ENCODE measurements at regions not wholly inside any gene's neighbourhood (a gene's known extent, or its start where the extent isn't known, plus 50 kb on each side); places are given as distances from the start of the nearest gene placed in this dataset.
"Not testable (repeated sequence)": the region's sequence is repeated elsewhere in the genome, so short reads cannot be mapped to it uniquely, and the experiment has no call there.

GRCh38 chr4:137363496-137363895, 168.8 kb downstream of the PCDH18 start:
- H3K27ac Mint-ChIP-seq: no peak overlapping the region

GRCh38 chr4:137361756-137362470, 170.4 kb downstream of the PCDH18 start:
- no peak overlapping the region for H3K4me3 Mint-ChIP-seq
- H3K36me3 Mint-ChIP-seq (ENCODE audit: low read depth): no peaks in the 10 kb centered on the region
- no peaks in the 10 kb centered on the region for H3K27me3 Mint-ChIP-seq (ENCODE audit: low read depth, poor library complexity)
- H3K27ac Mint-ChIP-seq: no peak overlapping the region
- DNase-seq: no peak
- no peak for TF ChIP-seq CTCF (IDR thresholded peaks at IDR 0.05)
- H3K9me3 Mint-ChIP-seq: no peaks in the 10 kb centered on the region
- peaks cover 9% of the 10 kb centered on the region for H3K4me1 Mint-ChIP-seq

More at GRCh38 chr4:137363496-137363895, 168.8 kb downstream of the PCDH18 start:
- H3K4me3 Mint-ChIP-seq: no peak overlapping the region
- no peaks in the 10 kb centered on the region for H3K36me3 Mint-ChIP-seq (ENCODE audit: low read depth)
- H3K4me1 Mint-ChIP-seq: peaks cover 9% of the 10 kb centered on the region
- no peak for DNase-seq
- no peaks in the 10 kb centered on the region for H3K27me3 Mint-ChIP-seq (ENCODE audit: low read depth, poor library complexity)
- TF ChIP-seq CTCF (IDR thresholded peaks at IDR 0.05): no peak
- no peaks in the 10 kb centered on the region for H3K9me3 Mint-ChIP-seq

GRCh38 chr4:137360761-137361160, 171.5 kb downstream of the PCDH18 start:
- no peaks in the 10 kb centered on the region for H3K27me3 Mint-ChIP-seq (ENCODE audit: low read depth, poor library complexity)
- no peaks in the 10 kb centered on the region for H3K36me3 Mint-ChIP-seq (ENCODE audit: low read depth)
- H3K9me3 Mint-ChIP-seq: peaks cover 5% of the 10 kb centered on the region
- no peak overlapping the region for H3K4me3 Mint-ChIP-seq
- peaks cover 9% of the 10 kb centered on the region for H3K4me1 Mint-ChIP-seq
- DNase-seq: no peak
- no peak for TF ChIP-seq CTCF (IDR thresholded peaks at IDR 0.05)
- H3K27ac Mint-ChIP-seq: no peak overlapping the region

- Mint-ChIP-seq H3K27ac (no peak overlapping the region), H3K36me3 (ENCODE audit: low read depth) (no peaks in the 10 kb centered on the region), H3K4me3 (no peak overlapping the region), H3K9me3 (peaks cover 8% of the 10 kb centered on the region), H3K4me1 (peaks cover 9% of the 10 kb centered on the region), H3K27me3 (ENCODE audit: low read depth, poor library complexity) (no peaks in the 10 kb centered on the region)
- no peak for TF ChIP-seq CTCF (IDR thresholded peaks at IDR 0.05)
- DNase-seq: no peak
These were observed 172.5 kb downstream of the PCDH18 start for GRCh38 chr4:137359691-137360315.

- not testable (repeated sequence) for DNase-seq; H3K27ac Mint-ChIP-seq; H3K4me3 Mint-ChIP-seq; H3K4me1 Mint-ChIP-seq; H3K27me3 Mint-ChIP-seq (ENCODE audit: low read depth, poor library complexity)
- Mint-ChIP-seq H3K36me3 (ENCODE audit: low read depth) (peaks cover 14% of the 10 kb centered on the region), H3K9me3 (peaks cover 48% of the 10 kb centered on the region)
These were observed 177.7 kb downstream of the PCDH18 start for GRCh38 chr4:137354562-137354961.

GRCh38 chr4:137347371-137347770, 184.9 kb downstream of the PCDH18 start:
- Mint-ChIP-seq H3K27ac (no peak overlapping the region), H3K27me3 (ENCODE audit: low read depth, poor library complexity) (no peaks in the 10 kb centered on the region), H3K4me1 (no peaks in the 10 kb centered on the region), H3K36me3 (ENCODE audit: low read depth) (peaks cover 10% of the 10 kb centered on the region), H3K4me3 (no peak overlapping the region), H3K9me3 (peaks cover 15% of the 10 kb centered on the region)
- no peak for DNase-seq
- no peak for TF ChIP-seq CTCF (IDR thresholded peaks at IDR 0.05)

Measured in nephron progenitor cell (in vitro differentiated cells).